Mucosa of descending colon (tissue), 3 donors: ENCODE measurements at regions not wholly inside any gene's neighbourhood (a gene's known extent, or its start where the extent isn't known, plus 50 kb on each side); places are given as distances from the start of the nearest gene placed in this dataset.

Source experiments
- ATAC-seq: fragments of 200-7000 bp; cut with Tn5 transposase; one replicate; pipeline ENCODE4 v1.9.1; 2020; ENCODE audit warnings: mild to moderate bottlenecking, moderate library complexity
- DNase-seq, 3 donors: peaks; one replicate each; pipeline ENCODE4 v3.0.0-alpha.2; 2020
- H3K36me3 ChIP-seq: fragments of 200-600 bp; one replicate; pipeline ENCODE4 v1.8.0; 2021; ENCODE audit warnings: low read depth, mild to moderate bottlenecking
- H3K4me1 ChIP-seq: fragments of 200-600 bp; one replicate; pipeline ENCODE4 v1.8.0; 2021; ENCODE audit warnings: low read depth, mild to moderate bottlenecking
- H3K4me3 ChIP-seq: fragments of 200-600 bp; one replicate; pipeline ENCODE4 v1.8.0; 2021; ENCODE audit warnings: mild to moderate bottlenecking
- H3K9me3 ChIP-seq: fragments of 200-600 bp; one replicate; pipeline ENCODE4 v1.8.0; 2021; ENCODE audit warnings: mild to moderate bottlenecking
- CTCF ChIP-seq: fragments of 200-600 bp; IDR thresholded peaks from one replicate; pipeline ENCODE4 v1.8.0; 2022; ENCODE audit warnings: antibody characterized with exemption, mild to moderate bottlenecking
- intact Hi-C, 2 donors: fragments of 100-400 bp; cut with DNase I in 1 of 2; cut with micrococcal nuclease in 1 of 2; formaldehyde crosslinking; loops; one replicate each; pipeline versions ENCODE4 v1.11.0 to v1.11.1; 2022; cut with DNase I, micrococcal nuclease
- donor health status: DM: no; HTN: no; CAD: no; lungs with moderate emphysema.
- donor health status: DM: no; HTN: no; CAD: no.
- donor health status: DM: no; HTN: yes; CAD: no.

DNA sequence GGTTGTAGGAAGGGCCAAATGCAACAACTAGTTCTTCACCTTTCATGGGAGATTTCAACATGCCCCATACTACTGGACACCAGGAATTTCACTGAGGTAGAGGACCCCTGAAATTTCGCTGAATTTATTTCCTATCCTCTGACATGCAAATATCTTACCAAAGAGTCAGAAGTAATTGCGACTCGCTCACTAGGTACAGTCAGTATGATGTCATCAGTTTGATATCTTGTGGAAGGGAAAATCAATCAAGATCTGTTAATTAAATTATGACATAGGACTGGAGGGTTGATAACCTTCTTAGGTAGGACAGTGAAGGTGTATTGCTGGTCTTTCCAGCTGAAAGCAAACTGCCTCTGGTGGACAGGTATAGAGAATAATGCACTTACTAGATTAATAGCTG lies 74.9 kb upstream of the TNIK start:
- no peaks in the 10 kb centered on the region for H3K36me3 ChIP-seq
- no peaks in the 10 kb centered on the region for H3K4me1 ChIP-seq
- intact Hi-C loops, result no loop called here
- ATAC-seq (no peak), DNase-seq (no peak)
- H3K4me3 ChIP-seq, result no peak overlapping the region
- no peak for TF ChIP-seq CTCF
- H3K9me3 ChIP-seq, result no peaks in the 10 kb centered on the region

GRCh38 chr3:171533702-171534101 lies 73.5 kb upstream of the TNIK start:
- Histone ChIP-seq H3K4me1 (no peaks in the 10 kb centered on the region), H3K36me3 (no peaks in the 10 kb centered on the region), H3K9me3 (no peaks in the 10 kb centered on the region), H3K4me3 (no peak overlapping the region)
- DNase-seq (no peak), ATAC-seq (no peak)
- intact Hi-C loops, result no loop called here
- TF ChIP-seq CTCF, result no peak

GRCh38 chr3:171532294-171532693 lies 72.1 kb upstream of the TNIK start:
- no peaks in the 10 kb centered on the region for H3K36me3 ChIP-seq
- no peak overlapping the region for H3K4me3 ChIP-seq
- TF ChIP-seq CTCF, result no peak
- no peaks in the 10 kb centered on the region for H3K4me1 ChIP-seq
- H3K9me3 ChIP-seq, result no peaks in the 10 kb centered on the region
- ATAC-seq, result no peak
- no peak for DNase-seq
- intact Hi-C loops, result no loop called here

DNA sequence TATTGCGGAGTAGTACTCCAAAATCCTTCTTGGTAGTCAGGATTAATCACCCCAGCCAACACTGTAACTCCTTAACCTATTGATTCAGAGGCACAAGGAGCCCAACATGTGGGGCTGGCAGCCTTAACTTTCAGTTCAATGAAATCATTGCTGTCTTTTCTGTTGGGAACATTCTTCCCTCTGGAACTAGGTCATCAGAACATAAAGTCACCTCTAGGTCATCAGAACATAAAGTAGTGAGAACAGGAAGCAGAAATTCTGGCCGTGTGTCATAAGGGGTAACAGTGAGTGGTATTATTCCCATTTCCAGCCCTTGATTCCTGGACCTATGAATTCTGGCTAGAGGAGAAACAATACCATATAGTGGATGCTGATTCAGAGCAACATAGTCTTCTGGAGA lies 71.5 kb upstream of the TNIK start:
- no peak for DNase-seq
- intact Hi-C loops, result no loop called here
- no peaks in the 10 kb centered on the region for H3K4me1 ChIP-seq
- no peaks in the 10 kb centered on the region for H3K9me3 ChIP-seq
- TF ChIP-seq CTCF, result no peak
- H3K36me3 ChIP-seq, result no peaks in the 10 kb centered on the region
- ATAC-seq, result no peak
- no peak overlapping the region for H3K4me3 ChIP-seq

DNA sequence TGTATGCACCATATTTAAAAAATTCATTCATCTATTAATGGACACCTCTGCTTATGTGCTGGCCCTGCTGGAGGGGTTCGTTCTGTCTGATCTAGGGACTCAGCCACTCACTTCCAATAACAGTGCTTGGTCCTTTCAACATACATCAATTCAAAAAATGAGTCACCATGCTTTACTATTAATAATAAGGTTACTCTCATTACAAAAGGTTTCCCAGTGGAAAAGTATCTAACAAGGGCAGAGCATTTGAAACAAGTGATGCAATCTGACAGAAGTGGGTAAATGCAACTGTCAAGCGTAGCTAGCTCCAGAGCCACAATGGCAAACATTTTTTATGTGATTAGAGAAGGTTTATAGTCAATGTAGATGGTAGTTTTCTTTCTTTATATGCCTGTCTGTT lies 67.9 kb upstream of the TNIK start:
- Histone ChIP-seq H3K4me3 (no peak overlapping the region), H3K36me3 (no peaks in the 10 kb centered on the region), H3K4me1 (no peaks in the 10 kb centered on the region), H3K9me3 (no peaks in the 10 kb centered on the region)
- ATAC-seq, result no peak
- TF ChIP-seq CTCF, result no peak
- no peak for DNase-seq
- intact Hi-C loops, result no loop called here

GRCh38 chr3:171526869-171527268 lies 66.7 kb upstream of the TNIK start:
- intact Hi-C loops, result no loop called here
- ATAC-seq, result no peak
- no peaks in the 10 kb centered on the region for H3K4me1 ChIP-seq
- no peak for DNase-seq
- no peaks in the 10 kb centered on the region for H3K9me3 ChIP-seq
- no peak overlapping the region for H3K4me3 ChIP-seq
- H3K36me3 ChIP-seq, result no peaks in the 10 kb centered on the region
- no peak for TF ChIP-seq CTCF
